ENCODE measurements at regions not wholly inside any gene's neighbourhood (a gene's known extent, or its start where the extent isn't known, plus 50 kb on each side); places are given as distances from the start of the nearest gene placed in this dataset.

DNA sequence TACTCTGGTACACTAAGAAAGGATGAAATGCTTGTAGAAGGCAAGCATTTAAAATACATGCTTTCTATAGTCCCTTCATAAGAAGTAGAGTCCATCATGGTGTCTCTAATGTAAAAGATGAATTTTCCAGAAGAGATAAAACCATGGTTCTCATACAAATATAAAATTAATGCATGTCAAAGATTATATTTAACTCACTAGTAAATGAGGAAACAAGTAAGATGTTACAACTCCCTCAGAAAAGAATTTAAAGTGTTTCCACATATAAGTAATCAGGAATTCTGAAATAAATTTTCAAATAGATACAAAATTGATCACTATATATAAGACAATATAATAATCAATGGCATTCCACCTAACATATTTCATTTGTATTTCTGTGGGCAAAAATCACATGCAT, 570.3 kb upstream of the CCDC54 start:
- no peak for DNase-seq

DNA sequence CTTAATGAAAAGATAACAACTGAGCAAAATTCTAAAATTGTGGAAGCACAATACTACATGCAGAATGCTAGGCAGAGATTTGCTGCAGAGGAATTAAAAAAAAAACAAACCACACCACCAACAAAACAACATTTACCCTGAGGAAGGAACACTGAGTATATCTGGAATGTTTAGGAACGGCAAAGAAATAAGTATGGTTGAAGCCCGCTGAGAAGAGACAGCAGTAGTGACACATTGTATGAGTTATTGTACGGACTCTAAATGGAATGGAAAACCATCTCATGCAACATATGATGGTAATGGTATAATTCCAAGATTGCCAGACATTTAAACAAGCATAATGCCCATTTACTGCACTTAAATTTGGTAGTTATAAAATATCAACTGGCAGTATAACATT, 568.2 kb upstream of the CCDC54 start:
- DNase-seq = no peak

DNA sequence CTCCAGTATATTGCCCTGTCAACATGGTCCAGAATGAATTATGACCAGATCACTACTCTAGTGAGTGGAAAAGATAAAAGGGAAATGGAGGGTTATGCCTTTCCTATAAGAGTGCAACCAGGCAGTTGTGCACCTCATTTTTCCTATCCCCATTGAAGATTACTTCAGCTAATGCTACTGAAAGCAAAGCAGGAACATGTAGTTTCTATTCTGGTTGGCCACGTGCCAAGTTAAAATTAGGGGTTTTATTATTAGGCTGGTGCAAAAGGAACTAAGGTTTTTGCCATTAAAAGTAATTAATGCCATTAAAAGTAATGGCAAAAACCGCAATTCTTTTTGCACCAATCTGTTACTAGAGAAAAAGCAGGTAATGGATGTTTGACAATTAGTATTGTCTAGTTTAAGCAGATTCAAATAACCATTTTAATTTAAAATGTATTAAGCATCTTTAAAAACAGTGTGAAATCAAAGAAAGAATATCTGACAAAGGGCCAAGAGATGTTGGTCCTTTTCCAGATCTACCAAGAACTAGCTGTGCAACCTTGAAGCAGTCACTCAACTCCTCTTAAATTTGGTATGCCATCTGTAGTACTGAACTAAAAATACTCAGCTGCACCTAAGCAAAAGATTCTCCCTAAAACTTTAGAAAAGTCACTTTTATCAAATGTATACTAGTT, 567.5 kb upstream of the CCDC54 start:
- no peak for DNase-seq

DNA sequence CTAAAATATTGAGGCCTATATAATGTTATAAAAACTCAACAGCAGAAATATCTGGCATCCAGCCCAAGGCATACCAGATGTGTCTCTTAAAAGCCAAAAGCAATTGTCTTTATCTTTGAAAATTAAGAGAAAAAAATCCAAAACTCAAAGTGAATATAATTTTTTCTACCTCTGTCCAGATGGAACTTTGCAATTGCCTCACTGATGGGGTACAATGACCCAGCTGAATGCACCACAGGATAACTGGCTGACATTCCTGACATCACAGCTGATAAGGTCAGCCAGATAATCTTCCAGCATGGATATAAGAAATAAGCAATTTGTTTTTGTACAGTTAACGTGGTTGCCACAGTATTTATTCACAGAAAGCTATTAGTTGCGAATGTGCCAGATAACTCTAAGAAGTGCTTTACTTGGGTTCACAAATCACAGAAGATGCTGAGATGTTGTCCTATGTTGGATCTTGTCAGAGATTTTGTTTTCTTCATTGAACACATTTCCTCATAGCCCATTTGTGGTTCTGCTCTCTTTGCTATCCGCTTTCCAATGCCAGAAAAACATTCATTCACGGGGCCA, 566.9 kb upstream of the CCDC54 start:
- DNase-seq = no peak

DNA sequence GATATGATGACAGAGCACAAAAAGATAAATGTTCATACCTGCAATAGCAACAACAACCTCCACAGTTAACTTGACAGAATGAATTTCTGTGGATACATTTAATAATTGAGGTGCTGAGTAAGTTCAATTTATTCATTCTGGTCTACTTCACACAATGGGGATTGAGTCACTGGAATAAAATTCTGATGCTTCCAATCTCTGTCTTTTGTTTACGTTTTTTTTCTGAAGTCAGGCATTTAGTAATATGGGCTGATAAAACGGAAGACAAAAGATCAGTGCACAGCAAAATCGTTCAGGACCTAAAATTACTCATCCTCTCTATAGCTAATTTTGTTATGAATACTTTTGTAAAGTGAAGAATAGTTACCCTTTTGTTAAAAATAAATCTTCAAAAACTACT, 565.9 kb upstream of the CCDC54 start:
- no peak for DNase-seq

DNA sequence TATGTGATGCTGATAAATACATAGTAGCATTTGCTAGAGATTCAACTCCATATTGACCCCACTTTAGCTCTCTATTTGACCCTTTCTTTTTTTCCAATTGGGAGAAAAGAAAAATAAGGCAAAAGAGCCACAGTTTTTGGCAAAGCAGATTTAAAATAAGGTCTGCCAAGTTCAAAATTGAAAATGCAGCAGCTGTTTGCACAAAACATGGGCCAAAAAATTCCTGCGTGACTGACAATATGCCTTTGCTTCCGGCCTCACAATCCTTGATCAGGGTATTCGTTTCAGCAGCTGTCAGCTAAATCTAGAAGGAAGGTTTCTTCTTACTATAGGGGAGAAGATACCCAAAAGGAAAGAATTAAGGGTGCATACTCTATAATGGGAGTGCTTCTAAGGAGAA, 563.5 kb upstream of the CCDC54 start:
- DNase-seq = no peak

DNA sequence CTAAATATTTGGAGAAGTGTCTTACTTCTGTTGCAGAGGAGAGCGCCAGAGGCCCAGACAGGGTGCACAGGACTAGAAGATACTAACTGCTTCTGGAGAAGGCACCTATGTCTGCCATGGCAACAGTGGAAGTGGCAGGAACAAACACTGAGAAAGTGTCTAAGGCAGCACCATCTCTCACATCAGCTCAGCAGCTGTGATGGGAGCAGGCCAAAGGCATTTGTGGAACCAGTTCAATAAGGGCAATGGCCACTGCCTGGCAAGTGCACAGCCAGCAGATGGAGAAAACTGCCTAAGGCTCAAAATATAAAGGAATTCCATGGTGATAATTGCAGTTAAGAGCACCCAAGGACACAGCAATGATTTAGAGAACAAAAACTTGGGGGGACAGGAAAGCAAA, 563.0 kb upstream of the CCDC54 start:
- DNase-seq = no peak

DNA sequence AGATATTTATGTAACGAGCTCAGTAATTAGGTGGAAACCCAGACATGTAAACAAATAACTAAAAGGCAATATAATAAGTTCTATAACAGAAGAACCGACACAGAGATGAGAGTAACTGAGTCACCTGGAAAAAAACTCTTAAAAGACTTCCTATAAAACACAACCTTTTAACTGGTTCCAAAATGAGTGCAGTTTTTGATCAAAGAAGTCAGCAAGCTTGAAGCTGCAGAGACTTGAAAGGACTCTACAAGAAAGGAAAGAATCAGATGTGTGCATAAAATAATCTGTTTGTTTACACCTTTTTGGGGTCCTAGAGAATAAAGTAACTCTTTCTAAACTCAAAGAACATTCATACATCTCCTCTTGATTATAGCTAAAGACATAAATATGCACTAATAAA, 560.4 kb upstream of the CCDC54 start:
- DNase-seq = no peak

DNA sequence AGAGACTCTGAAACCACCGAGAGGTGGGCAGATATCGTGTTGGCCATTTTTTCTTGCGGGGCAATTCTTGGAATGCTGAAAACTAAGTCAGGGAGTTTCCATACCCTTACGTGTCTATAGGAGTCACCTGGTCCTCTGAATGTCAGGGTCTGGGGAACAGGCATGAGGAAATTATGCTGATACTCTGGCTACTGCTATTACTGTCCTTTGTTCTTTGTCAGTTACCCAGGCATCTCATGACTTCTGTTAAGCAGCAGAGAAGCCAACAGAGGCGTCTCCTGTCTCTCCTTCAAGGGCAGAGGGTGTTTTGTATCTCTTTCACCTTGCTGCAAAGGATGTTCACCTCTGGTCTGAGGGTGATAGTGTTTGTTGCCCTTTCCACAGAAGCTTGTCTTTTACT, 559.5 kb upstream of the CCDC54 start:
- DNase-seq = no peak

DNA sequence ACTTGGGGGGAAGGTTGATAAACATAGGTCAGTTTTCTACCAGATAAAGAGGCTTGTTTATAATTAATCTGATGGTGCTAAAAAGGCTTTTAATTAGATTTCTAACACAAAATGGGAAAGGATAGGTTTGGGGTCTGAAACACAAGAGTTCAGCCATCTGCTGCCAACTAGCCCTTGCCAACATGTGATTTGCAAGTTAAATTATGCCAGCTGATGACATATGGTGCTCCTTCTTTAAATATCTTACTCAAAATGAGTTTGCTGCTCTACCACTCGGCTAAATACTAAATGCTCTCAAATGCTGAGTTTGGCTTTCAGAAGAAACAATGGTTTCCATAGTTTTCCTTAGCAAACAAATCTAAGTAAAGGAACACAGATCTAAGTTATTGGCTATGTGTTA, 557.8 kb upstream of the CCDC54 start:
- no peak for DNase-seq

DNA sequence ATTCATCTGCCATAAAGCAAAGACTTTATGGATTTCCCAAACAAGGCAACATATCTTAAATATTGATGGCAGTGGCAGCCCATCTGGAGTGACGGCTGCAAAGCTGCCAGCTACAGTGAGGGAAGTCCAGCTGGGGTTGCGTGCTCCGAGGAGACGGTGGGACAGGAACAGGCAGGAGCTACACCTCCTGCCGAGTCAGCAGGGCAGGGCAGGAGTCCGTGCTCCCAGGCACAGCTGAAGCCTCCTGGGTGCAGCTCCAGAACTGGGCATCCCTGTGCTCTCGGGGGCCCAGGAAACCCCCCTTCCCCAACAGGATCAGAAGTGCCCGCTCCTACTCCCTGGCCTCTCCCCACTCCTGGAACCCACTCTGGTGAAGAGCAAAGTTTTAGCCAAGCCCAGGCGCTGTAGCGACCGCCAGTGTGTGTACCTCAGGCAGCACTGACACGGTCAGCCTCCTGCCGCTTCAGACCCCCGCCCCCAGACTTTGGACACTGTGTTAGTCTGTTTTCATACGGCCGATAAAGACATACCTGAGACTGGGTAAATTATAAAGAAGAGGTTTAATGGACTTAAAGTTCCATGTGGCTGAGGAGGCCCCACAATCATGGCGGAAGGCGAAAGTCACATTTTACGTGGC, 556.4 kb upstream of the CCDC54 start:
- DNase-seq = no peak

DNA sequence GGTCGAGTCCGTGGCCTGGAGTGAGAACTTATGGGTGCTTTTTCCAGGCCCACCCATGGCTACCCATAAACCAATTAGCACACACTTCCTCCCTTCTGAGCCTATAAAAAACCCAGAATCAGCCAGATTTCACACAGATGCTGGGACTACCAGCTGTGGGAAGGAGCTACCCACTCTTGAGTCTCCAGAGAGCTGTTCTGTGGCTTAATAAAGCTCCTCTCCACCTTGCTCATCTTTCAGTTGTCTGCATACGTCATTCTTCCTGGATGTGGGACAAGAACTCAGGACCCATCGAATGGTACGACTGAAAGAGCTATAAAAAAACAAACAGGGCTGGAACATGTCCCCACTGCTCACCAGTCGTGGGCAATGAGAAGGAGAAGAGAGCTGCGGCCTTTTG, 555.4 kb upstream of the CCDC54 start:
- no peak for DNase-seq

DNA sequence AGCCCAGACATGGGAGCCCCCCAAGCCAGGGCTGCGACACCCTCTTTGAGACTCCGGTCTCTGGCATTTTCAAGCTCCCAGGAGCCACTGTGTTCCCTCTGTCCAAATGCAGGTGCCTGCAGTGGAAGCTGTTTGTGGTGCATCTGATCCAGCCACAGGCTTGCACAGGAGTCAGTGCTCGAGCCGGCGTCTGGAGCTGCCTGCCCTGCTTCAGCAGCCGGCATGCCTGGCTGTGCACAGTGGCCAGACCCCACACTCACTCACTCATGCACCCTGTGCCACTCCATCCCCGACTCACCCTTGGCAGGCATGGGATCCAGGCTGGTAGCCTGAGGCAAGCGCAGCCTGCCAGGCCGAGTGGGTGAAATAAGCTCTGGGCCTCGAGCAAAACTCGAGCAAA, 555.0 kb upstream of the CCDC54 start:
- DNase-seq = no peak

DNA sequence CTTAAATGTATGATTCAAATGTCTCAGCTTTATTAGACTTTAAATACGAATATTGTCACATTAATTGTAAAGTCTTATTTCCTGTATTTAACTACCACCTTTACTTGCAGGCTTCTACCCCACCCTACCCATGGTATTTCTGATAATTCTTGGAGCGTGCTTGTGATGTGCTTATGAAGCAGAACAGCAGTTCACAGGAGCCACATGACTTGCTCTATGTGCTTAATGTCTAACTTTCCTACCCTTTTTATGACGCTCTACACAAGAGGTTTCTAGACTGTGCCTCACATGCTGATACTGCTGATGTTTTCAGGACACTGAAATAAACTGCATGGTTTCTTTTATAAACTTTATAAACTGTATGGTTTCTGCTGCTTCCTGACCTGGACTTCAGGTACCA, 553.5 kb upstream of the CCDC54 start:
- DNase-seq = no peak

DNA sequence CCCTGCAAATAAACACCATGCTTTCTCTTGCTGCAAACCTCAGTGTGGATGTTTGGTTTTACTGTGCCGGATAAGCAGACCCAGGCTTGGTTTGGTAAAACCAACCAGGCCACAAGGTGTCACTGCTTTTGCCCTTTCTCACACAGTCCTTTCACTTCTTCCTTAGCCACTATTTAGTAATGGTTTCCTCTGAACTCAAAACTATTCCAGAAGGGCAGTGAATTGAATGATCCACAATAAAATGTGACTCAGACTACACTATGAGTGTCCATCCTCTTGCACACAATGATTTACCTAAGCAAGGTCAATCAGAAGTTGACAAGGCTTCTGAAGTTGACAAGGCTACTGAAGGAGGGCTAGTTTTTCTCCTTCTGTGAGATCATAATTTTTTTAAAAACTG, 552.4 kb upstream of the CCDC54 start:
- no peak for DNase-seq

DNA sequence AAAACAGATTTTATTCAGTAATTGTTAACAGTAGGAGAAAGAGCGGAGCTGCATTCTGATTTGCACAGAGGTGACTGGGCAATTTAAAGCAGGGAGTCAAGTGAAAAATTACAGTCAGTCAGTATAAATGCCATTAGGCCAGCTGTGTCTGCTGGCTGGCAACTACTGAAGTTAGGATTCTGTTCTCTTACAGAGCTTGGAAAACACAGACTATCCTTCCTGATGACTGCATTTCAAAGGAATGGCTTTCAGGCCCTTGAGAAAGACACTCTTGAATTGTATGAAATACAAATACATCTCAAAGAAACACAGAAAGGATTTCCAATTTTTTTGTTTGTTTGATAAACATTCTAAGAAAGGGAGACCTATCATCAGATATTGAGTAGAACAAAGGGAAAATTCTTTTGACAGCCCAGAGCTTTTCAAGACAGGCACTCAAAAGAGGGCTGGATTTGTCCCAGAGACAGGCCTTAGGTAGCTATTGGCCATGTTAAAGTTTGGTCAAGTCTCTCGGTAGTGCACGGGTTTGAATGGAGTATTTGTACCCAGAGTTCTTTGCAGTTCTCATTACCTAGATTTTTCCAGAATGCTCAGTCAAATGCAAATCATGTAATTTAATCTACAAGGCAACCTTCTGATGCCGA, 551.2 kb upstream of the CCDC54 start:
- DNase-seq = no peak

DNA sequence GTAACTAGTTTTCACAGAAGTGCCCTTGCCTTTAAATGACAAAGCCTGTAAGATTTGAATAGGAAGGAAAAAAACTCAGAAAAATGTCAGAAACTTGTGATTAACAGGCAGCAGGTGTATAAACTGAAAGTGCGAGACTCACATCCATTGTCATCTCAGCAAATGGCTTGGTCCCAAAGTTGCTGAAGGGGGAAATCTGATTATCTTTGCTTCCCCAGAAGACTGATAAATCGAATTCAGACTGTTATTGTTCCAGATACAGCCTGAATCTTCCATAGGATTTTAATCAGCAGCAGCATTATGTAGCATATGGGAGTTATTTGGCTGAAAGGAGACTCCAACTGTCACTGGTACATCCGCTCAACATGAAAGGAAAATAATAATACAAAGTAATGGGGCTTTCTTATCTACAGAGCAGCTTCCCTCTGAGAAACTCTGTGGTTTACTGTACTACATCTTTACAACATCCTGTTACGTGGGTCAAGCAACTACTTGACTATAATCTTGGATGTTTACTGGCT, 550.4 kb upstream of the CCDC54 start:
- no peak for DNase-seq

DNA sequence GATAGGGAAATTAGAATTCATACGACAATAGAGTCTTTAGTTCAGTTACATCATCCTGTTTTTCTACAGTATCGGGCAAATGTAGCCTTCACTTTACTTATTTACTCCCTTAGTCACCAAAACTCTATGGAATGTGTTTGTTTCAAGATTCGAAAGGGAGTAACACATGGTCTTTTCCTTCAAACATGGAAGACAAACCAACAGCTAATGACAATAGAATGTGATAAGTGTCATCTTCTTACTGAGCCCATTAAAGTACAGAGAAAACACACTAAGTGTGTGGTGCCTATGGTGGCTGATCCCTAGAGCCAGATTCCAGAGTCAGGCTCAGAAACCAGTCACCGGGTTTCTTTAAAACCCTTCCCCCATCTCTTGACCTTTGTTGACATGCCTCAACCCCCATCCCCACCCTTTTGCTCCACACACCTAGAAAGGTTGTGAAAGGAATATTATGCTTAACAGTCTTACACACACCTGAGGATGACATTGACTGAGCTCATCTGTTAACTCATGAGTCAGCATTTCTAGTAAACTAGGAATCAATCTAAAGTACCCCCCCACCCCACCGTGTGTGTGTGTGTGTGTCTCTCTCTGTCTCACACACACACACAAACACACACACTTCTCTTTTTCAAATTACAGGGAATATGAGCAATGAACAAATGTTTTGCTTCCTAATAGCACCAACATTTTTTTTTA, 549.6 kb upstream of the CCDC54 start:
- no peak for DNase-seq

DNA sequence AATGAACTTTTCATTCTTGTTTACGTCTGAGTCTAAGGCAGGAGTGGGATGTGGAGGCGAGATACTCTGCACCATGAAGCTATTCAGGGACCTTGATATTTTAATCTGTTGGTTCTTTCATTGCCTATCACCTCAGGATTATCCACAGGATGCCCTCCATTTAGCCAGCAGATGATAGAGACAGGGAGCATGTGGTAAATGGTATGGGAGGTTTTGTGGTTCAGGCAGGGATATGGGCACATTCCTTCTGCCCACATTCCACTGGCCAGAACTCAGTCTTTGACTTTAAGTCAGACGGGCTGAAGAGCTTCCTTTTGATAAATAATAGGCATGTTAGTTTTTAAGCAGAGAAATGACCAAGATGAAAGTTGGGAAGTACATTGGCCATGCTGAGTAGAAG, 548.0 kb upstream of the CCDC54 start:
- DNase-seq = no peak

DNA sequence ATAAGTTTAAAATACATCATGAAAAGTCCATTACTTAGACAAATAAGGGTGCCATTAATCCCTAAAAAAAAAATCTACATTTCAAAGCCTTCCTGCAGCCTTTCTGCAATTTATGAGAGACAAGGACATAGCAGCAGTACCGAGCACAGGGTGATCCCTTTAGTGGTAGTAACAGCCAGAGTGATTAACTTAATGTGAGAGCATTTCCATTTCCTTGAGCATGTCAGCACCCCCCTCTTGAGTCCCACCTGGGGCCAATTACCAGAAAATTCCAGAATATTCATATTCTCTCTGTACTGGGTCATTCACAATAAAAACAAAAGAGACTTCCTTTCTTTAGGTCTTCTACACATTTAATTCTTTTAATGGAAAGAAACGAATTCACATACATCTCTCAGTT, 546.9 kb upstream of the CCDC54 start:
- DNase-seq = no peak

DNA sequence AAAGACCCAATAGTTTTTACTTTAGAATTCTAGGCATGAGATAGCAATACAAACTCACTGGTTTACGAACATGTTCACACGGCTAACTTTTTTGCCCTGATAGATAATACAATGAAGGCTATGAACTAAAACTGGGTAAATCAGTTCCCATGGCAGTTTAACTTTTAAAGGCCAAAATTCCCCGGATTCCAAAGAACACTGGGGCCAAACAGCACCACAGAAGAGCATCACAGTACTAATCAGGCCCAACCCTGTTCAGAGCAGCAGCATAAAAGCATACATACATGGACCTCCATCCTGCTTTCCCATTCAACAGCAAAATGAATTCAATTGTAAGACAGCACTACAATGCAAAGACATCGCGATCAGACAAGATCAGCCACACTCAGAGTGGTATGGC, 540.3 kb upstream of the CCDC54 start:
- DNase-seq = no peak

DNA sequence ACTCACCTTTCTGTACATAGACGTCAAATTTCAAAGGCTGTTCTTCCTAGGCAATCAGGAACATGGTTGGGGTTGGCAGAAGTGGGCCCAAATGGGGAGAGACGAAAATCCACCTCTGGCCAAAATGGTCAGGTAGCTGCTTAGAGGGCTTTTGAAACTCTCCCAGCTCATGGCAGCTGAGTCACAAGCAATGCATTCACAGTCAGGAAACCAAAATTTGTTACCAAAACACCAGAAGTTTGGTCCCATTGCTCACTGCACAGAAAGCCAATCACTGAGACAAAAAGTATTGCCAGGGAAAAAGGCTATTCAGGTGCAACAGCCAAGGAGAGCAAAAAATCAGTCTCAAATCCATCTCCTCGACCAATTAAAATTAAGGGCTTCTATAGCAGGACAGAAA, 539.6 kb upstream of the CCDC54 start:
- no peak for DNase-seq

DNA sequence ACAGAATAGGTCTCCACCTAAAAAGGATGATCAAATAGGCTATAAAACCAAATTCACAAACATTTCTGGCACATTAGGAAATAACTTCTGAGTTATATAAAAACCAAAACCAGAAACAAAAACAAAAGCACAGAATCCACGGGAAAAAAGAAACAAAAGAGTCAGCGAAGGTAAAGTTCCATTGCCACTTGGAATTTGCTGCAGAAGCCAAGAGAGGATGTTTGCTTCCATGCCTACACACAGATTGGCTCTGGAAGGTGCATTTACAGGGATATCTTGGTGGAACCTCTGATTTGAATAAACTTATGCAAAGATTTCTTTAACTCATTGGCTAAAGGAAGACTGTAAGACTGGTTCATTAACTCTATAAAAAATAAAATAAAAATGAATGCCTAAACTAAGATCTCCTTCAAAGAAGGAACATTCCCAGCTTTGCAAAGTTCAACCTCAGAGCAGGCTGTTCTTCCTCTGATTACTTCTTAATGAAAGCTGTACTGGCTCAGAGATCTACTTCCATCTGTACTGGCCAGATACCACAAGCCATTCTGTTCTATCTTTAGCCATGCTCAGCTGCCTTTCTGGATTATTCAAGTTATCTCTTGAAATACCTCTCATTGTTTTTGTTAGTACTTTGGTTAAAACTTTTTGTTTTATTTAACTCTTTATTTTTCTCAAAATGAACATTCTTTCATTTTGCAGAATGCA, 537.5 kb upstream of the CCDC54 start:
- DNase-seq = no peak
